CD4-positive, alpha-beta T cell (primary cell): ENCODE measurements at regions not wholly inside any gene's neighbourhood (a gene's known extent, or its start where the extent isn't known, plus 50 kb on each side); places are given as distances from the start of the nearest gene placed in this dataset.

Source experiments
- ATAC-seq: fragments of 200-7000 bp; cut with Tn5 transposase; one replicate; pipeline ENCODE4 v1.10.0; 2022; ENCODE audit warnings: mild to moderate bottlenecking; ENCODE audit not compliant: poor library complexity
- CTCF ChIA-PET: fragments of 350-600 bp; sonication (Branson Sonifier 250); formaldehyde crosslinking; loops from one replicate; lab custom pipeline; 2021; ENCODE audit warnings: antibody characterized with exemption, inconsistent platforms; lab: Charles Lee
- POLR2A ChIA-PET: fragments of 350-600 bp; sonication (Branson Sonifier 250); formaldehyde crosslinking; loops from one replicate; lab custom pipeline; 2021; ENCODE audit warnings: antibody characterized with exemption, inconsistent platforms; lab: Charles Lee
- DNase-seq, 14 experiments: peaks; one replicate each; pipeline ENCODE4 v3.0.0-alpha.2; 2013 to 2020; ENCODE audit warnings: mixed read lengths in 2 of 14
- H3K27ac ChIP-seq, 2 donors: one replicate each; pipeline versions ENCODE4 v1.5.1 to v1.7.0; 2013; ENCODE audit warnings: low read length in 2 of 2, low read depth in 1 of 2, mild to moderate bottlenecking in 1 of 2
- H3K27me3 ChIP-seq, 2 experiments: 1 replicate in 1 of 2; 2 replicates in 1 of 2; pipeline versions ENCODE4 v1.6.1 to v1.7.0; 2013; ENCODE audit warnings: low read length in 2 of 2, control low read depth in 1 of 2, mild to moderate bottlenecking in 1 of 2, moderate library complexity in 1 of 2; ENCODE audit not compliant: insufficient read depth in 2 of 2, control insufficient read depth in 1 of 2
- H3K36me3 ChIP-seq: one replicate; pipeline ENCODE4 v1.6.1; 2013; ENCODE audit warnings: low read length, control low read depth; ENCODE audit not compliant: insufficient read depth
- H3K4me1 ChIP-seq: one replicate; pipeline ENCODE4 v1.6.1; 2013; ENCODE audit warnings: low read length, control low read depth; ENCODE audit not compliant: insufficient read depth
- H3K4me3 ChIP-seq: one replicate; pipeline ENCODE4 v1.5.1; 2013; ENCODE audit warnings: mild to moderate bottlenecking, low read length, moderate library complexity
- H3K9me3 ChIP-seq, 2 experiments: 1 replicate in 1 of 2; 2 replicates in 1 of 2; pipeline versions ENCODE4 v1.6.1 to v1.7.0; 2013; ENCODE audit warnings: low read length in 2 of 2, mild to moderate bottlenecking in 2 of 2, control low read depth in 1 of 2, moderate library complexity in 1 of 2; ENCODE audit not compliant: control insufficient read depth in 1 of 2, insufficient read depth in 1 of 2
- H3K27ac Mint-ChIP-seq: one replicate; pipeline ENCODE4 v1.8.0; 2020; ENCODE audit warnings: mixed read lengths
- H3K27me3 Mint-ChIP-seq: one replicate; pipeline ENCODE4 v1.8.0; 2021; ENCODE audit warnings: mixed read lengths
- H3K36me3 Mint-ChIP-seq: one replicate; pipeline ENCODE4 v1.8.0; 2021; ENCODE audit warnings: low read depth, mixed read lengths
- H3K4me1 Mint-ChIP-seq: one replicate; pipeline ENCODE4 v1.8.0; 2021; ENCODE audit warnings: low read depth, mixed read lengths
- H3K4me3 Mint-ChIP-seq: one replicate; pipeline ENCODE4 v1.8.0; 2020; ENCODE audit warnings: mild to moderate bottlenecking, mixed read lengths
- H3K9me3 Mint-ChIP-seq: one replicate; pipeline ENCODE4 v1.8.0; 2020; ENCODE audit warnings: mixed read lengths
- intact Hi-C, 2 experiments: fragments of 100-400 bp; cut with DNase I in 1 of 2; cut with micrococcal nuclease in 1 of 2; formaldehyde crosslinking; loops; one replicate each; pipeline versions ENCODE4 v1.15.1 to v1.9.0; 2023 to 2025; cut with DNase I, micrococcal nuclease
- TF ChIP-seq, protein P1 (sequence below): fragments of 200-600 bp; IDR thresholded peaks from one replicate; pipeline ENCODE4 v1.8.0; 2022; ENCODE audit warnings: antibody characterized with exemption, mild to moderate bottlenecking

DNA sequence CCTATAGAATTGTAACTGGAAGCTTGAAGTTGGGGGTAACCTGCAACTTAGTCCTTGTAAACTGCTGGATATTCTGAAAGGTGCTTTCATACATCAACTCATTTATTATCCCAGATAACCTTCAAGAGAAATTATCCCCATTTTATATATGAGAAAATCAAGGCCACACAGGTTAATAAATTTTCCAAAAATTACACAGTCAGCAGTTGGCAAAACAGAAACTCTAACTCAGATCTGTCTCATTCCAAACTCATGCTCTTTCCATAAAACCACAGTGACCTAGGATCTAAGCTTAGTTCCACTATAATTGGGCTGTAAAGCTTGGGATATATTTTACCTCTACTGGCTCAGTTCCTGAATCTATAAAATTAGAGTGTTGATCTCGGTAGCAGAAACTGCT lies 167.6 kb upstream of the DDX18 start:
- H3K36me3 ChIP-seq, result no peaks in the 10 kb centered on the region
- H3K36me3 Mint-ChIP-seq, result no peaks in the 10 kb centered on the region
- H3K9me3 Mint-ChIP-seq, result peaks cover 4% of the 10 kb centered on the region
- H3K27me3 Mint-ChIP-seq, result no peaks in the 10 kb centered on the region
- no peaks in the 10 kb centered on the region for H3K4me1 ChIP-seq
- no peak overlapping the region for H3K27ac ChIP-seq
- DNase-seq, result no peak
- TF ChIP-seq, protein P1, sequence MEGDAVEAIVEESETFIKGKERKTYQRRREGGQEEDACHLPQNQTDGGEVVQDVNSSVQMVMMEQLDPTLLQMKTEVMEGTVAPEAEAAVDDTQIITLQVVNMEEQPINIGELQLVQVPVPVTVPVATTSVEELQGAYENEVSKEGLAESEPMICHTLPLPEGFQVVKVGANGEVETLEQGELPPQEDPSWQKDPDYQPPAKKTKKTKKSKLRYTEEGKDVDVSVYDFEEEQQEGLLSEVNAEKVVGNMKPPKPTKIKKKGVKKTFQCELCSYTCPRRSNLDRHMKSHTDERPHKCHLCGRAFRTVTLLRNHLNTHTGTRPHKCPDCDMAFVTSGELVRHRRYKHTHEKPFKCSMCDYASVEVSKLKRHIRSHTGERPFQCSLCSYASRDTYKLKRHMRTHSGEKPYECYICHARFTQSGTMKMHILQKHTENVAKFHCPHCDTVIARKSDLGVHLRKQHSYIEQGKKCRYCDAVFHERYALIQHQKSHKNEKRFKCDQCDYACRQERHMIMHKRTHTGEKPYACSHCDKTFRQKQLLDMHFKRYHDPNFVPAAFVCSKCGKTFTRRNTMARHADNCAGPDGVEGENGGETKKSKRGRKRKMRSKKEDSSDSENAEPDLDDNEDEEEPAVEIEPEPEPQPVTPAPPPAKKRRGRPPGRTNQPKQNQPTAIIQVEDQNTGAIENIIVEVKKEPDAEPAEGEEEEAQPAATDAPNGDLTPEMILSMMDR, result no peak
- H3K4me1 Mint-ChIP-seq, result no peaks in the 10 kb centered on the region
- ChIA-PET POLR2A (no interaction called here), CTCF (no interaction called here)
- ATAC-seq, result no peak
- no peaks in the 10 kb centered on the region for H3K27me3 ChIP-seq
- H3K4me3 ChIP-seq, result no peak overlapping the region
- H3K9me3 ChIP-seq, result no peaks in the 10 kb centered on the region
- H3K27ac Mint-ChIP-seq, result no peak overlapping the region
- no peak overlapping the region for H3K4me3 Mint-ChIP-seq
- intact Hi-C loops, result no loop called here

DNA sequence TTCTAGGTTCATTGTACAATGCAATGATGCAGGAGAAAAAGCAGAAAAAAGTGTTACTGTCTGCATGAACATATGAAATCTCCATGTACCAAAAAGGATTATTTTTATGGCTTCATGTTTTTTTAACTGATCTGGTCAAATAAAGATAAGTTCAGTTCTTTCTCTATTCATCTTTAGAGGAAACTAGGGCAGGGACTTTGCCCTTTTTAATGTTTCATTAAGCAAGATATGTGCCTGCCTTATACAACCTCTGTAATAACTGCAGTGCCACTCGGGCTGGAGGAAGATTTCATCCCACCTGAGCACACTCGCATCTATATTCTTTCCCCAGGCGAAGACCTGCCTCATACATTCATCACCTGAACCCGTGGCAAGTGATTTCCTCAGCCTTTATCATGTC lies 157.9 kb upstream of the DDX18 start:
- Histone ChIP-seq H3K4me3 (no peak overlapping the region), H3K27ac (no peak overlapping the region), H3K27me3 (no peaks in the 10 kb centered on the region), H3K4me1 (no peaks in the 10 kb centered on the region), H3K36me3 (no peaks in the 10 kb centered on the region), H3K9me3 (no peaks in the 10 kb centered on the region)
- Mint-ChIP-seq H3K36me3 (no peaks in the 10 kb centered on the region), H3K27ac (no peak overlapping the region), H3K27me3 (no peaks in the 10 kb centered on the region), H3K4me1 (no peaks in the 10 kb centered on the region), H3K4me3 (no peak overlapping the region), H3K9me3 (no peaks in the 10 kb centered on the region)
- DNase-seq (no peak), ATAC-seq (no peak)
- ChIA-PET CTCF (no interaction called here), POLR2A (no interaction called here)
- intact Hi-C loops, result no loop called here
- TF ChIP-seq, protein P1, result no peak

DNA sequence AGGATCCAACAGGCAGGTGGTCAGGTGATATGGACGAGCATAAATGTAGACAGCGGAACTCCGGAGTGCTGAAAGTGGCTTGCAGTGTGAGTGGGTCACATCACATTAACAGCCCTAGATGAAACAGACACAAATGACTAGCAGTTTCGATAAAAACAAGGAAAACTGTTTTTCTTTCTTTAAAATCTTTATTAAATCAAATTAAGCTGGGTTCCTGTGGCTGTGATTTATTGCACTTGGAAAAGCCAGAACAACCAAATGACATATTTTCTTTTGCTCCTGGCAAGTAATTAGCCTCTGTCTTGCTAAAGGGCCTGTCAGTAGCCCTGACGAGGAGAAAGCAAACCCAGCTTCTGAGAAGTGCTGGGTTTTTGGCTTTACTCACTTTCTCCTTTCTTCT lies 152.9 kb upstream of the DDX18 start:
- DNase-seq (no peak), ATAC-seq (no peak)
- Histone ChIP-seq H3K36me3 (no peaks in the 10 kb centered on the region), H3K4me1 (no peaks in the 10 kb centered on the region), H3K4me3 (no peak overlapping the region), H3K27me3 (no peaks in the 10 kb centered on the region), H3K9me3 (no peaks in the 10 kb centered on the region), H3K27ac (no peak overlapping the region)
- TF ChIP-seq, protein P1, result no peak
- no peaks in the 10 kb centered on the region for H3K27me3 Mint-ChIP-seq
- H3K9me3 Mint-ChIP-seq, result peaks cover 2% of the 10 kb centered on the region
- ChIA-PET CTCF (no interaction called here), POLR2A (no interaction called here)
- no peaks in the 10 kb centered on the region for H3K36me3 Mint-ChIP-seq
- H3K4me3 Mint-ChIP-seq, result no peak overlapping the region
- intact Hi-C loops, result no loop called here
- H3K27ac Mint-ChIP-seq, result no peak overlapping the region
- no peaks in the 10 kb centered on the region for H3K4me1 Mint-ChIP-seq
